ENCODE measurements at regions not wholly inside any gene's neighbourhood (a gene's known extent, or its start where the extent isn't known, plus 50 kb on each side); places are given as distances from the start of the nearest gene placed in this dataset.
A peak's percentile ranks its signal among the peaks of the same experiment; 100 is the strongest.

DNA sequence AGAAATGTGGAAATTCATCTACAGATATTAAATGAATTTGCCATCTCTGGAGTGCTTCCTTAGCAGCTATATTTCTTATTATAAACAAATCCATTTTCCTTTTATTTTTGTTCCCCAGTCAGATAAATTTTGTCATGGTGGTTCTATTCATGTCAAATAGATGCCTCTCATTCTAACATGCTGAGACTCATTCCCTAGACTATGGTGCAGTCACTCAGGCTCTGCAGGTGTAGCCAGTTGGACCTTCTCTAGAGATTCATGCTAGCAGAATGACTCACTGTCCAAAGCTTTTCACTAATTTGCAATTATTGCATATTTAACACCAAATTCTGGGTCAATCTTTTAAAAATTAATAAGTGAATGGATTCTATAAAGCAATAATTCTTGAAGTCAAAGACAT is 1392.7 kb downstream of the PCDH7 start:
- TF ChIP-seq YY1 (IDR thresholded peaks at IDR 0.05; ENCODE audit: low read depth): no peak
- TF ChIP-seq, protein P1, sequence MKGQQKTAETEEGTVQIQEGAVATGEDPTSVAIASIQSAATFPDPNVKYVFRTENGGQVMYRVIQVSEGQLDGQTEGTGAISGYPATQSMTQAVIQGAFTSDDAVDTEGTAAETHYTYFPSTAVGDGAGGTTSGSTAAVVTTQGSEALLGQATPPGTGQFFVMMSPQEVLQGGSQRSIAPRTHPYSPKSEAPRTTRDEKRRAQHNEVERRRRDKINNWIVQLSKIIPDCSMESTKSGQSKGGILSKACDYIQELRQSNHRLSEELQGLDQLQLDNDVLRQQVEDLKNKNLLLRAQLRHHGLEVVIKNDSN (IDR thresholded peaks at IDR 0.05): no peak
- TF ChIP-seq CREB1 (IDR thresholded peaks at IDR 0.05; ENCODE audit: low read depth): no peak
- TF ChIP-seq, protein P2, sequence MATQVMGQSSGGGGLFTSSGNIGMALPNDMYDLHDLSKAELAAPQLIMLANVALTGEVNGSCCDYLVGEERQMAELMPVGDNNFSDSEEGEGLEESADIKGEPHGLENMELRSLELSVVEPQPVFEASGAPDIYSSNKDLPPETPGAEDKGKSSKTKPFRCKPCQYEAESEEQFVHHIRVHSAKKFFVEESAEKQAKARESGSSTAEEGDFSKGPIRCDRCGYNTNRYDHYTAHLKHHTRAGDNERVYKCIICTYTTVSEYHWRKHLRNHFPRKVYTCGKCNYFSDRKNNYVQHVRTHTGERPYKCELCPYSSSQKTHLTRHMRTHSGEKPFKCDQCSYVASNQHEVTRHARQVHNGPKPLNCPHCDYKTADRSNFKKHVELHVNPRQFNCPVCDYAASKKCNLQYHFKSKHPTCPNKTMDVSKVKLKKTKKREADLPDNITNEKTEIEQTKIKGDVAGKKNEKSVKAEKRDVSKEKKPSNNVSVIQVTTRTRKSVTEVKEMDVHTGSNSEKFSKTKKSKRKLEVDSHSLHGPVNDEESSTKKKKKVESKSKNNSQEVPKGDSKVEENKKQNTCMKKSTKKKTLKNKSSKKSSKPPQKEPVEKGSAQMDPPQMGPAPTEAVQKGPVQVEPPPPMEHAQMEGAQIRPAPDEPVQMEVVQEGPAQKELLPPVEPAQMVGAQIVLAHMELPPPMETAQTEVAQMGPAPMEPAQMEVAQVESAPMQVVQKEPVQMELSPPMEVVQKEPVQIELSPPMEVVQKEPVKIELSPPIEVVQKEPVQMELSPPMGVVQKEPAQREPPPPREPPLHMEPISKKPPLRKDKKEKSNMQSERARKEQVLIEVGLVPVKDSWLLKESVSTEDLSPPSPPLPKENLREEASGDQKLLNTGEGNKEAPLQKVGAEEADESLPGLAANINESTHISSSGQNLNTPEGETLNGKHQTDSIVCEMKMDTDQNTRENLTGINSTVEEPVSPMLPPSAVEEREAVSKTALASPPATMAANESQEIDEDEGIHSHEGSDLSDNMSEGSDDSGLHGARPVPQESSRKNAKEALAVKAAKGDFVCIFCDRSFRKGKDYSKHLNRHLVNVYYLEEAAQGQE (IDR thresholded peaks at IDR 0.05; ENCODE audit: low read depth): no peak
- TF ChIP-seq, protein P3, sequence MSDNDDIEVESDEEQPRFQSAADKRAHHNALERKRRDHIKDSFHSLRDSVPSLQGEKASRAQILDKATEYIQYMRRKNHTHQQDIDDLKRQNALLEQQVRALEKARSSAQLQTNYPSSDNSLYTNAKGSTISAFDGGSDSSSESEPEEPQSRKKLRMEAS (IDR thresholded peaks at IDR 0.05): no peak
- no peak for TF ChIP-seq FOXM1 (IDR thresholded peaks at IDR 0.05; ENCODE audit: borderline replicate concordance, low read depth)
- no peak for TF ChIP-seq TCF12 (IDR thresholded peaks at IDR 0.05; ENCODE audit: low read depth)
- no peak for TF ChIP-seq NFIC (IDR thresholded peaks at IDR 0.05)
- no peak for TF ChIP-seq RAD21 (IDR thresholded peaks at IDR 0.05; ENCODE audit: low read depth)
- no peak for TF ChIP-seq TEAD4 (IDR thresholded peaks at IDR 0.05)
- no peak for TF ChIP-seq EP300 (IDR thresholded peaks at IDR 0.05; ENCODE audit: borderline replicate concordance)
- no peak for TF ChIP-seq CEBPB (IDR thresholded peaks at IDR 0.05)
- no peak for TF ChIP-seq ZBTB7A (IDR thresholded peaks at IDR 0.05; ENCODE audit: low read depth)
- no peak for TF ChIP-seq TAF1 (IDR thresholded peaks at IDR 0.05; ENCODE audit: low read depth)
- TF ChIP-seq EGR1 (IDR thresholded peaks at IDR 0.05): no peak

DNA sequence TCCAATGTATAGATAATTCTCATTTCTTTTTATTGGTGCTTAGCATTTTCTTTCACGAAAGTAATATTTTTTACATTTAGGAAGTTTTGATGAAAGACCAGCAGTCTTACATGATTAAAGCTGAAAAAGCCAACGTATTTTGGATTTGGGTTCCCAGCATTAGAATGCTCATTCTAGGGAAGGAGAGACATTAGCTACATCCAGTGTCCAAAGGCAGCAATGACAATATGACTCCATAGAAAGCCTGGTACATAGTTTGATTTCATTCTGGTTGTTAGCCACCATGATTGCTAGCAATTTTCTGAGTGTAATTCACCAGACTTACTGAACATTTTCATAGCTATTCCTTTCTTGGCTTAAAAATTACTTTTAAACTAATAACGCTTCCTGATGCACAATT is 1397.5 kb downstream of the PCDH7 start:
- TF ChIP-seq CREB1 (IDR thresholded peaks at IDR 0.05; ENCODE audit: low read depth) (no peak), RAD21 (IDR thresholded peaks at IDR 0.05; ENCODE audit: low read depth) (0 out of 2 replicates have a peak, but pooled peaks have one; percentile 10), ZBTB7A (IDR thresholded peaks at IDR 0.05; ENCODE audit: low read depth) (no peak), EGR1 (IDR thresholded peaks at IDR 0.05) (no peak), TCF12 (IDR thresholded peaks at IDR 0.05; ENCODE audit: low read depth) (no peak)
- TF ChIP-seq, protein P3 (IDR thresholded peaks at IDR 0.05): no peak

DNA sequence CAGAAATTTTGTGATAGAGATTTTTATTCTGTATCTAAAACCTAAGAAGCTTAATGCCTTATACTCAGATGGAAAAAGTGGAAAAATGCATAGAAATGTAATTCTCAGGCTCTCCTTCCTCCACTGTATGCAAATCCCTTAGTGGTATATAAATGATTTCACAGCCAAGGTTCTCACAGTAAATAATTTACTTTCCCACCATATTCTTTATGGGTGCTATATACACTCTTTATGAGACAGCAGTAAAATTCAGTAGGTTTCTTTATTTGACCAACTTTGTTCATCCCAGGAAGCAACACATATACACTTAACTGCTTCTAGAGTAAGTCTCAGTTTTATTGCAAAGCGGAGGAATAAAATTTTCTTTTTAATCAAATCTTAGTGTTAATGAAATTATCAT is 1399.7 kb downstream of the PCDH7 start:
- no peak for TF ChIP-seq TEAD4 (IDR thresholded peaks at IDR 0.05)
- TF ChIP-seq, protein P3 (IDR thresholded peaks at IDR 0.05): no peak
- TF ChIP-seq, protein P1 (IDR thresholded peaks at IDR 0.05): no peak
- no peak for TF ChIP-seq TCF12 (IDR thresholded peaks at IDR 0.05; ENCODE audit: low read depth)

DNA sequence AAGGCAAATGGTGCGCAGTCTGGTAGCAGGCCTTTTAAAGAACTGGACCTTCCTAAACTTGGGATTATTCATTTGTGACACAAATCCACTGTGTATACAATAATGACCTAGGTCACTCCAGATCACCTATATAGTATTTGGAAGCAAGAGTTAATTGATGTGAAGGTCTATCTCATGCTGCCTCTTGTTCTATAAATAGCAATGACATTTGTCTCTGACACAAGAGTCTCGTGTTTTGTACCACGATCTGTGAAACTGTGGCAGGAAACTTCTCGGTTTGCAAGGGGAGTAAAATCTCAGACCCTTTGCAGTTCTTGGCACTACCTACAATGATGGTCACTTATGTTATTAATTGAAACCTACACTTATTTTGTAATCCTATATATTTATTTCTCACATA is 1408.4 kb downstream of the PCDH7 start:
- TF ChIP-seq, protein P1 (IDR thresholded peaks at IDR 0.05): no peak
- TF ChIP-seq EP300 (IDR thresholded peaks at IDR 0.05; ENCODE audit: borderline replicate concordance): no peak
- no peak for TF ChIP-seq TCF12 (IDR thresholded peaks at IDR 0.05; ENCODE audit: low read depth)
- TF ChIP-seq CEBPB (IDR thresholded peaks at IDR 0.05): no peak
- no peak for TF ChIP-seq NFIC (IDR thresholded peaks at IDR 0.05)
- TF ChIP-seq YY1 (IDR thresholded peaks at IDR 0.05; ENCODE audit: low read depth): no peak
- no peak for TF ChIP-seq TEAD4 (IDR thresholded peaks at IDR 0.05)
- TF ChIP-seq ZBTB7A (IDR thresholded peaks at IDR 0.05; ENCODE audit: low read depth): no peak
- TF ChIP-seq, protein P3 (IDR thresholded peaks at IDR 0.05): no peak
- TF ChIP-seq CREB1 (IDR thresholded peaks at IDR 0.05; ENCODE audit: low read depth): no peak
- no peak for TF ChIP-seq RAD21 (IDR thresholded peaks at IDR 0.05; ENCODE audit: low read depth)
- TF ChIP-seq TAF1 (IDR thresholded peaks at IDR 0.05; ENCODE audit: low read depth): no peak
- no peak for TF ChIP-seq FOXM1 (IDR thresholded peaks at IDR 0.05; ENCODE audit: borderline replicate concordance, low read depth)
- no peak for TF ChIP-seq EGR1 (IDR thresholded peaks at IDR 0.05)

DNA sequence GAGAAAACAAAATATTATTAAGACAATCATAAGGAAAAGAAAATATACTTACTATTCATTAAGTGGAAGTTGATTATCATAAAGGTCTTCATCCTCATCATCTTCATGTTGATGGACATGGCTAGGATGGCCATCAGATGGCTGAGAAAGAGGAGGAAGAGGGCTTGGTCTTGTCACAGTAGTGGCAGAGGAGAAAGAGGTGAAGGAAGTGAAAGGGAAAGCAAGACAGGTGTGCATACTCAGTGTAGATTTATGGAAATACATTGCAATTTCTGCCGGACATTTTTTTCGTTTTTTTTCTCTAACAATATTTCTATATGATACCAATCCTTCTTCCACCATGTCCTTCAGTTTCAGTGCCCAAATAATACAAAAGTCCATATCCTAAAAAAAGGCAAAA is 1409.8 kb downstream of the PCDH7 start:
- TF ChIP-seq ZBTB7A (IDR thresholded peaks at IDR 0.05; ENCODE audit: low read depth): no peak

DNA sequence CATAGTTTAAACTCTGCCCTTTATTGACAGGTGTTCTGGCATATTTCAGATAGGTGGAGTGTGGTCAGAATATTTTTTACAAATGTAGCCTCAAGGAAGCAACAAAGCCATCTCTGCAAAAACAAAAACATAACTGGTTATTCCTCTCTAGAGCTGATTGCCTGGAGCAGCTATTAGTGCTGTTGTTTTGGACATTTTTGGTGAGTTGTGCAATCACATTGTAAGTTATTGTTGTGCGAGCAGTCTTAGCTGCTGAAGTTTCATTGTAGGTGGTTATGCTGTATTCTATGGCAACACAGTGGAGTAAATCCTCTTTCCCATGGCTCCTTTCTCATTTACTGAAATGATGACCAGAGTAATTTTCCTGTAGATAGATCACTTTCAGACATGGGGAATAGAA is 1413.0 kb downstream of the PCDH7 start:
- TF ChIP-seq, protein P1 (IDR thresholded peaks at IDR 0.05): no peak
- TF ChIP-seq CEBPB (IDR thresholded peaks at IDR 0.05) (peak; percentile 75; the same call in 1 of the 2 replicates), EP300 (IDR thresholded peaks at IDR 0.05; ENCODE audit: borderline replicate concordance) (no peak), RAD21 (IDR thresholded peaks at IDR 0.05; ENCODE audit: low read depth) (no peak)

DNA sequence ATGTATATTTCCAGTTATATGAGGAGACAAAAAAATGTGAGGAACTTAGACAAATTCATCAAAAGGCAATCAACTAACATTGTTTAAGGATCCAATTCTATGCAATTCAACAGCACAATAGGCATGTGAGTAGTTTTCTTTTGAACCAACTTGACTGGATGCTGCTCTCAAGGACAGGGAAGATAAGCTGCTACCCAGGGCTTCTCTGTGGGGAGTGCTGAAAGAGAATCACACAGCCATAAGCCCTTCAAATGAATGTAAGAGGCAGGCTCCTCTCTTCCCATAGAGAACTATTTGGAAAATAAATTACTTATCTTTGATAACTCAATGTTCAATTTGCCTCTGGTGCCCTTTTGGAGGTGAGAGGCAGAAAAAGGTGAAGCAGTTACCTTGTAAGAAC is 1413.6 kb downstream of the PCDH7 start:
- TF ChIP-seq YY1 (IDR thresholded peaks at IDR 0.05; ENCODE audit: low read depth): no peak
- TF ChIP-seq, protein P1 (IDR thresholded peaks at IDR 0.05): no peak
- TF ChIP-seq FOXM1 (IDR thresholded peaks at IDR 0.05; ENCODE audit: borderline replicate concordance, low read depth): no peak
- TF ChIP-seq ZBTB7A (IDR thresholded peaks at IDR 0.05; ENCODE audit: low read depth): no peak
- no peak for TF ChIP-seq RAD21 (IDR thresholded peaks at IDR 0.05; ENCODE audit: low read depth)
- TF ChIP-seq EGR1 (IDR thresholded peaks at IDR 0.05): no peak
- no peak for TF ChIP-seq NFIC (IDR thresholded peaks at IDR 0.05)
